GM12801 (cell line): ENCODE measurements at regions not wholly inside any gene's neighbourhood (a gene's known extent, or its start where the extent isn't known, plus 50 kb on each side); places are given as distances from the start of the nearest gene placed in this dataset.

Source experiments
- CTCF ChIP-seq: IDR thresholded peaks from one replicate; pipeline ENCODE4 v1.5.1; 2011; ENCODE audit warnings: control low read depth; ENCODE audit not compliant: insufficient read length; ENCODE audit errors: extremely low read depth

- TF ChIP-seq CTCF = no peak
Observed at GRCh38 chr20:39813190-39813829, 851.2 kb downstream of the DHX35 start.

DNA sequence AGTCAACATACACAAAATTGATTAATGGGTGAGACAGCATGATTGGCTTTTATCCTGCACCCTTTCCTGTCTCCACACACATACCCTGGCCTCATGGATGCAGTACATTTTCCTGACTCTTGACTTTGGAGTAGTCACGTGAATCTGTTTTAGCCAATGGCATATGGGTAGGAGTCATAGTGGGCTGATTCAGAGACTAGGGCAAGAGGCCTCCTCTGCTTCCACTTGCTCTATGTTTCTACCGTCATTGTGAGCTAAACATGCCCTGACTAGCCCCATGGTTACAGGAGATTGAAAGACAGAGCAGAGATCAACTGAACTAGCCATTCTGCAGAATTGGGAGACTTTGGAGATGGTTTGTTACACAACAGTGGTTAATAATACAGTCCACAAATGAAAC, 850.0 kb downstream of the DHX35 start:
- no peak for TF ChIP-seq CTCF

- no peak for TF ChIP-seq CTCF
Observed at GRCh38 chr20:39810309-39810708, 848.2 kb downstream of the DHX35 start.

DNA sequence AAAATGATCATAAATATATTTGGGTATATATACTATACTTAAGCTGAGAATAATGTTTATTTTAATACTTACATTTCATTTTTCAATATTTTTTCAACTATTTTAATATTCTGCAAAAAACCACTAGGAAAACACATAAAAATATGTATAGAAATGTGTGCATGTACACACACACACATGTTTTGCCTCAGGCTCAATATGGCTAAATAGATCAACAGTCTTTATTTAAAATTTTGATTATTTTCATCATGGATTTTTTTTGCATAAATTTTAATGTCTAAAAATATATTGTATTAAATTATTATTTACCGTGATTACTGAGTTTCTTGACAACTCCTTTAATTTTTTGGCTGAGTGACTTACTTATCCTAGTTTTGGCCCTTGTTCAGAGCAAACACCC, 846.5 kb downstream of the DHX35 start:
- no peak for TF ChIP-seq CTCF

DNA sequence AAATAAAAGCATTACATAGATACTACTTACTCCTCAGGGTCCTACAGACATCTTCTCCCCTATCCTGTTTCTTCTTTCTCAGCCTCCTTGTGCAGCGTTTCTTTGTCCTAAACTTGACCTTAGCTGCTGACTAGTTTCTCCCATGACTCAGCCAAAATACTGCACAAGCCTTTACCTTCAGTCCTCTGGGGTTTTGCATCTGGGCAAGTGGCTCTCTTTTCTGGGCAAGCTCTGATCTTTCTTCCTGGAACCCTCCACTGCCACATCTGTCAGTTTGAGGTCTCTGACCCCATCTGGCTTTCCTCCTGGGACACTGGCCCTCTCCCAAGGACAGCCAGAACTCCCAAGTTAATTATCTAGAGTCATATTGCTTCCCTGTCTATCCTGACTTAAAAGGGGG, 838.4 kb downstream of the DHX35 start:
- no peak for TF ChIP-seq CTCF

DNA sequence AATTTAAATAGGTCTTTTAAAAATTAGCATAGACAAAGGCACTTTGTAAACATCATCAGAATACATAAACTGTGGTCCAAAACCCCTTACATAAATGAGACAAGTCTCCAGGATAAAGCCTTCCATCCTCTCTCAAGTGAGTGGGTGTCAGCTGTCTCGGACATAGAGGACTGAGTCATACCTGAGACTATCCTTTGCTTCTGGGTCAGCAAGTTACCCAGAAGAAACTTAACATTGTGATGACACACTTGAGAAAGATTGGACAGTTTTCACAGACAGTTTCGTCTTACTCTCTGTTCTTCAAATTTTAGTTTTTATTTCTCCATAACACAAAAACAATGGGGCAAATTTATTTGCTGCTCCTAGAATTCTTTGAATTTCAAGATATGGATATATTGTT, 838.0 kb downstream of the DHX35 start:
- TF ChIP-seq CTCF = no peak

- TF ChIP-seq CTCF = no peak
Observed at GRCh38 chr20:39799366-39799965, 837.3 kb downstream of the DHX35 start.
